Motor neuron (in vitro differentiated cells): ENCODE measurements at regions not wholly inside any gene's neighbourhood (a gene's known extent, or its start where the extent isn't known, plus 50 kb on each side); places are given as distances from the start of the nearest gene placed in this dataset.

Experiments
- ATAC-seq, 8 experiments: fragments of 200-7000 bp; cut with Tn5 transposase; replicated peaks in 6 of 8; 2 replicates each; pipeline ENCODE4 v1.8.0; 2021; ENCODE audit warnings: mild to moderate bottlenecking in 8 of 8, moderate library complexity in 8 of 8
- H3K27ac ChIP-seq, 2 donors: fragments of 250-450 bp; sonication (Bioruptor Pico); 2 replicates each; pipeline ENCODE4 v1.9.0; 2021; ENCODE audit warnings: antibody characterized with exemption in 2 of 2, mild to moderate bottlenecking in 2 of 2, moderate library complexity in 1 of 2
- H3K4me1 ChIP-seq, 2 donors: fragments of 250-450 bp; sonication (Bioruptor Pico); replicated peaks in 1 of 2; 2 replicates each; pipeline ENCODE4 v1.6.1; 2021; ENCODE audit warnings: antibody characterized with exemption in 2 of 2, mild to moderate bottlenecking in 2 of 2, moderate library complexity in 1 of 2
- H3K4me3 ChIP-seq, 5 donors: fragments of 250-450 bp; sonication (Bioruptor Pico); 2 replicates each; pipeline ENCODE4 v1.9.0; 2021; ENCODE audit warnings: antibody characterized with exemption in 5 of 5, mild to moderate bottlenecking in 5 of 5, moderate library complexity in 4 of 5
- WGBS, 10 experiments: fragments of 450-650 bp; shearing (Covaris generic); methylation state at CpG; one replicate each; pipeline ENCODE4 v1.0.0; 2022; 5-methylcytosine and 5-hydroxymethylcytosine counted together
- in situ Hi-C, 9 experiments: fragments of 400-800 bp; cut with MboI; loops; one replicate each; pipeline ENCODE4 v1.15.0; 2021; ENCODE audit warnings: low sequenced_read_pairs in 9 of 9, low pct_unique_long_range_greater_than_20kb in 2 of 9; ENCODE audit not compliant: unreplicated experiment in 9 of 9

GRCh38 chr3:117404730-117405129 lies 695.2 kb downstream of the TUSC7 start:
- peak in 6 of 8 experiments; percentile 31 to 65 (median 61) for ATAC-seq
- Histone ChIP-seq H3K4me3 (no peak overlapping the region), H3K27ac (no peak overlapping the region), H3K4me1 (peaks cover 12 to 28% of the 10 kb centered on the region in 2 donors)
- in situ Hi-C loops: no loop called here
- 0 to 82% (median 45%) methylated on average over 1 to 2 of the region's 2 CpGs; no CpG with 5 or more reads in 2 of the 10 experiments for WGBS, 10 experiments

GRCh38 chr3:117405359-117405758 lies 695.8 kb downstream of the TUSC7 start:
- Histone ChIP-seq H3K4me1 (peaks cover 9 to 22% of the 10 kb centered on the region in 2 donors), H3K4me3 (no peak overlapping the region), H3K27ac (no peak overlapping the region)
- in situ Hi-C loops: no loop called here
- peak in 3 of 8 experiments; percentile 70 to 74 (median 73) for ATAC-seq
- 0 to 17% (median 0%) methylated on average over 1 of the region's 1 CpG; no CpG with 5 or more reads in 5 of the 10 experiments for WGBS, 10 experiments

GRCh38 chr3:117407317-117407716 lies 697.7 kb downstream of the TUSC7 start:
- no peak overlapping the region for H3K27ac ChIP-seq
- ATAC-seq: peak in 3 of 8 experiments; percentile 31 to 37 (median 34)
- in situ Hi-C loops: no loop called here

GRCh38 chr3:117408811-117409210 lies 699.2 kb downstream of the TUSC7 start:
- in situ Hi-C loops: no loop called here
- no peak for ATAC-seq
- H3K4me3 ChIP-seq: no peak overlapping the region
- peaks cover 9 to 19% of the 10 kb centered on the region in 2 donors for H3K4me1 ChIP-seq
- no peak overlapping the region for H3K27ac ChIP-seq

More at GRCh38 chr3:117407317-117407716, 697.7 kb downstream of the TUSC7 start:
- peaks cover 9 to 19% of the 10 kb centered on the region in 2 donors for H3K4me1 ChIP-seq
- no peak overlapping the region for H3K4me3 ChIP-seq

GRCh38 chr3:117409256-117409655 lies 699.7 kb downstream of the TUSC7 start:
- in situ Hi-C loops: no loop called here
- Histone ChIP-seq H3K27ac (no peak overlapping the region), H3K4me3 (no peak overlapping the region), H3K4me1 (peaks cover 9 to 15% of the 10 kb centered on the region in 2 donors)
- no peak for ATAC-seq
- 59 to 100% (median 100%) methylated on average over 1 of the region's 1 CpG; no CpG with 5 or more reads in 3 of the 10 experiments for WGBS, 10 experiments

- 29 to 100% (median 83%) methylated on average over 1 to 3 of the region's 3 CpGs; no CpG with 5 or more reads in 1 of the 10 experiments for WGBS, 10 experiments
- Histone ChIP-seq H3K4me3 (no peak overlapping the region), H3K27ac (no peak overlapping the region), H3K4me1 (peaks cover 5 to 9% of the 10 kb centered on the region in 2 donors)
- ATAC-seq: no peak
- in situ Hi-C loops: no loop called here
Observed at GRCh38 chr3:117409701-117410459, 700.3 kb downstream of the TUSC7 start.

- no peak for ATAC-seq
- 0 to 87% (median 67%) methylated on average over 1 to 4 of the region's 4 CpGs; no CpG with 5 or more reads in 3 of the 10 experiments for WGBS, 10 experiments
- in situ Hi-C loops: no loop called here
- no peak overlapping the region for H3K4me3 ChIP-seq
- peaks cover 0 to 2% of the 10 kb centered on the region in 2 donors for H3K4me1 ChIP-seq
- H3K27ac ChIP-seq: no peak overlapping the region
Observed at GRCh38 chr3:117411971-117412370, 702.4 kb downstream of the TUSC7 start.

GRCh38 chr3:117417411-117417810 lies 707.8 kb downstream of the TUSC7 start:
- Histone ChIP-seq H3K4me3 (no peak overlapping the region), H3K4me1 (no peaks in the 10 kb centered on the region), H3K27ac (no peak overlapping the region)
- ATAC-seq: no peak
- in situ Hi-C loops: no loop called here
- 55 to 100% (median 100%) methylated on average over 1 of the region's 1 CpG; no CpG with 5 or more reads in 3 of the 10 experiments for WGBS, 10 experiments

GRCh38 chr3:117427081-117427480 lies 717.5 kb downstream of the TUSC7 start:
- Histone ChIP-seq H3K4me1 (peaks cover 6 to 9% of the 10 kb centered on the region in 2 donors), H3K27ac (no peak overlapping the region), H3K4me3 (no peak overlapping the region)
- ATAC-seq: no peak
- in situ Hi-C loops: no loop called here
- WGBS, 10 experiments: 33 to 100% (median 83%) methylated on average over 1 of the region's 1 CpG; no CpG with 5 or more reads in 5 of the 10 experiments

GRCh38 chr3:117433427-117433826 lies 723.8 kb downstream of the TUSC7 start:
- ATAC-seq: peak in 5 of 8 experiments; percentile 31 to 71 (median 67)
- in situ Hi-C loops: no loop called here
- Histone ChIP-seq H3K27ac (no peak overlapping the region), H3K4me1 (peaks cover 19 to 59% of the 10 kb centered on the region in 2 donors), H3K4me3 (no peak overlapping the region)
- 0 to 60% (median 40%) methylated on average over 1 of the region's 1 CpG; no CpG with 5 or more reads in 3 of the 10 experiments for WGBS, 10 experiments

- ATAC-seq: peak in 5 of 8 experiments; percentile 79 to 84 (median 82)
- in situ Hi-C loops: no loop called here
- H3K4me1 ChIP-seq: peaks cover 22 to 66% of the 10 kb centered on the region in 2 donors
- H3K4me3 ChIP-seq: no peak overlapping the region
- H3K27ac ChIP-seq: no peak overlapping the region
Observed at GRCh38 chr3:117434661-117435412, 725.3 kb downstream of the TUSC7 start.

GRCh38 chr3:117435506-117435905 lies 725.9 kb downstream of the TUSC7 start:
- no peak overlapping the region for H3K4me3 ChIP-seq
- peak in 4 of 8 experiments; percentile 21 to 36 (median 32) for ATAC-seq
- peaks cover 26 to 72% of the 10 kb centered on the region in 2 donors for H3K4me1 ChIP-seq
- in situ Hi-C loops: no loop called here
- H3K27ac ChIP-seq: no peak overlapping the region
- 40 to 97% (median 70%) methylated on average over 1 to 6 of the region's 6 CpGs for WGBS, 10 experiments

GRCh38 chr3:117439812-117440211 lies 730.2 kb downstream of the TUSC7 start:
- H3K4me1 ChIP-seq: peaks cover 18 to 48% of the 10 kb centered on the region in 2 donors
- ATAC-seq: peak; percentile 67 to 98 (median 76)
- in situ Hi-C loops: no loop called here
- 36 to 100% (median 81%) methylated on average over 1 to 3 of the region's 3 CpGs; no CpG with 5 or more reads in 3 of the 10 experiments for WGBS, 10 experiments
- H3K27ac ChIP-seq: no peak overlapping the region
- H3K4me3 ChIP-seq: no peak overlapping the region
